NCI-H1105 (cell line): ENCODE measurements at regions not wholly inside any gene's neighbourhood (a gene's known extent, or its start where the extent isn't known, plus 50 kb on each side); places are given as distances from the start of the nearest gene placed in this dataset.
"Not testable (repeated sequence)": the region's sequence is repeated elsewhere in the genome, so short reads cannot be mapped to it uniquely, and the experiment has no call there.

Experiments used
- DNase-seq: peaks from one replicate; lab custom pipeline; 2025; lab: John Stamatoyannopoulos, UW

GRCh38 chr14:40252817-40253447 is 820.7 kb upstream of the FBXO33 start:
- no peak for DNase-seq

GRCh38 chr14:40248671-40249070 is 816.4 kb upstream of the FBXO33 start:
- DNase-seq: no peak

- no peak for DNase-seq
These were observed 808.1 kb upstream of the FBXO33 start for GRCh38 chr14:40240245-40240859.

- DNase-seq: no peak
These were observed 800.1 kb upstream of the FBXO33 start for GRCh38 chr14:40232302-40232701.

GRCh38 chr14:40229676-40230075 is 797.4 kb upstream of the FBXO33 start:
- DNase-seq: no peak

- no peak for DNase-seq
These were observed 790.8 kb upstream of the FBXO33 start for GRCh38 chr14:40222996-40223395.

- peak; percentile 17 for DNase-seq
These were observed 789.2 kb upstream of the FBXO33 start for GRCh38 chr14:40221428-40221827.

GRCh38 chr14:40219032-40219431 is 786.8 kb upstream of the FBXO33 start:
- DNase-seq: no peak

- DNase-seq: no peak
These were observed 786.2 kb upstream of the FBXO33 start for GRCh38 chr14:40218282-40218941.

GRCh38 chr14:40216976-40217375 is 784.7 kb upstream of the FBXO33 start:
- DNase-seq: no peak

- not testable (repeated sequence) for DNase-seq
These were observed 784.2 kb upstream of the FBXO33 start for GRCh38 chr14:40216408-40216807.

- no peak for DNase-seq
These were observed 781.5 kb upstream of the FBXO33 start for GRCh38 chr14:40213701-40214100.

GRCh38 chr14:40204441-40205175 is 772.4 kb upstream of the FBXO33 start:
- no peak for DNase-seq

GRCh38 chr14:40199101-40199500 is 766.9 kb upstream of the FBXO33 start:
- no peak for DNase-seq

- no peak for DNase-seq
These were observed 765.1 kb upstream of the FBXO33 start for GRCh38 chr14:40197344-40197743.

GRCh38 chr14:40188006-40188405 is 755.8 kb upstream of the FBXO33 start:
- no peak for DNase-seq

- no peak for DNase-seq
These were observed 731.9 kb upstream of the FBXO33 start for GRCh38 chr14:40164083-40164482.

GRCh38 chr14:40139657-40140056 is 707.4 kb upstream of the FBXO33 start:
- DNase-seq: no peak

- DNase-seq: no peak
These were observed 701.2 kb upstream of the FBXO33 start for GRCh38 chr14:40133463-40133862.

GRCh38 chr14:40129159-40129558 is 696.9 kb upstream of the FBXO33 start:
- DNase-seq: no peak

GRCh38 chr14:40123816-40124215 is 691.6 kb upstream of the FBXO33 start:
- DNase-seq: no peak

- no peak for DNase-seq
These were observed 690.9 kb upstream of the FBXO33 start for GRCh38 chr14:40122968-40123648.
